ENCODE measurements at regions not wholly inside any gene's neighbourhood (a gene's known extent, or its start where the extent isn't known, plus 50 kb on each side); places are given as distances from the start of the nearest gene placed in this dataset.

GRCh38 chr4:121242188-121242750 is 78.1 kb upstream of the TNIP3 start:
- Histone ChIP-seq H3K4me1 (ENCODE audit: insufficient read depth) (no peaks in the 10 kb centered on the region), H3K4me3 (ENCODE audit: low read depth, low read length) (no peak overlapping the region), H3K36me3 (ENCODE audit: insufficient read depth) (no peaks in the 10 kb centered on the region), H3K27ac (ENCODE audit: low read depth) (no peak overlapping the region)
- DNase-seq (ENCODE audit: extremely low spot score) = no peak
- WGBS = 95% methylated on average over 1 of the region's 1 CpG

- Histone ChIP-seq H3K36me3 (ENCODE audit: insufficient read depth) (no peaks in the 10 kb centered on the region), H3K4me3 (ENCODE audit: low read depth, low read length) (no peak overlapping the region), H3K27ac (ENCODE audit: low read depth) (no peak overlapping the region), H3K4me1 (ENCODE audit: insufficient read depth) (no peaks in the 10 kb centered on the region)
- 57% methylated on average over 2 of the region's 2 CpGs for WGBS
- DNase-seq (ENCODE audit: extremely low spot score) = no peak
Observed at GRCh38 chr4:121239951-121240350, 75.8 kb upstream of the TNIP3 start.

GRCh38 chr4:121238461-121238860 is 74.3 kb upstream of the TNIP3 start:
- Histone ChIP-seq H3K4me1 (ENCODE audit: insufficient read depth) (no peaks in the 10 kb centered on the region), H3K4me3 (ENCODE audit: low read depth, low read length) (no peak overlapping the region), H3K27ac (ENCODE audit: low read depth) (no peak overlapping the region), H3K36me3 (ENCODE audit: insufficient read depth) (no peaks in the 10 kb centered on the region)
- no peak for DNase-seq (ENCODE audit: extremely low spot score)
- WGBS = 96% methylated on average over 26 of the region's 26 CpGs

GRCh38 chr4:121237069-121237399 is 72.9 kb upstream of the TNIP3 start:
- Histone ChIP-seq H3K4me3 (ENCODE audit: low read depth, low read length) (no peak overlapping the region), H3K36me3 (ENCODE audit: insufficient read depth) (no peaks in the 10 kb centered on the region), H3K4me1 (ENCODE audit: insufficient read depth) (no peaks in the 10 kb centered on the region), H3K27ac (ENCODE audit: low read depth) (no peak overlapping the region)
- no peak for DNase-seq (ENCODE audit: extremely low spot score)
- WGBS = 77% methylated on average over 2 of the region's 2 CpGs

- H3K4me3 ChIP-seq (ENCODE audit: low read depth, low read length) = no peak overlapping the region
- no peaks in the 10 kb centered on the region for H3K4me1 ChIP-seq (ENCODE audit: insufficient read depth)
- H3K27ac ChIP-seq (ENCODE audit: low read depth) = no peak overlapping the region
- DNase-seq (ENCODE audit: extremely low spot score) = no peak
- no peaks in the 10 kb centered on the region for H3K36me3 ChIP-seq (ENCODE audit: insufficient read depth)
- WGBS = 89% methylated on average over 6 of the region's 6 CpGs
Observed at GRCh38 chr4:121236353-121237068, 72.4 kb upstream of the TNIP3 start.

GRCh38 chr4:121233982-121234381 is 69.9 kb upstream of the TNIP3 start:
- no peaks in the 10 kb centered on the region for H3K4me1 ChIP-seq (ENCODE audit: insufficient read depth)
- 48% methylated on average over 4 of the region's 4 CpGs for WGBS
- no peaks in the 10 kb centered on the region for H3K36me3 ChIP-seq (ENCODE audit: insufficient read depth)
- H3K27ac ChIP-seq (ENCODE audit: low read depth) = no peak overlapping the region
- no peak for DNase-seq (ENCODE audit: extremely low spot score)
- H3K4me3 ChIP-seq (ENCODE audit: low read depth, low read length) = no peak overlapping the region

- no peak overlapping the region for H3K27ac ChIP-seq (ENCODE audit: low read depth)
- DNase-seq (ENCODE audit: extremely low spot score) = no peak
- 70% methylated on average over 3 of the region's 3 CpGs for WGBS
- H3K4me1 ChIP-seq (ENCODE audit: insufficient read depth) = no peaks in the 10 kb centered on the region
- H3K36me3 ChIP-seq (ENCODE audit: insufficient read depth) = no peaks in the 10 kb centered on the region
- H3K4me3 ChIP-seq (ENCODE audit: low read depth, low read length) = no peak overlapping the region
Observed at GRCh38 chr4:121229993-121230392, 65.9 kb upstream of the TNIP3 start.

- Histone ChIP-seq H3K4me3 (ENCODE audit: low read depth, low read length) (no peak overlapping the region), H3K4me1 (ENCODE audit: insufficient read depth) (no peaks in the 10 kb centered on the region), H3K27ac (ENCODE audit: low read depth) (no peak overlapping the region), H3K36me3 (ENCODE audit: insufficient read depth) (no peaks in the 10 kb centered on the region)
- 45% methylated on average over 1 of the region's 1 CpG for WGBS
- no peak for DNase-seq (ENCODE audit: extremely low spot score)
Observed at GRCh38 chr4:121228848-121229247, 64.7 kb upstream of the TNIP3 start.

GRCh38 chr4:121227341-121227792 is 63.2 kb upstream of the TNIP3 start:
- no peaks in the 10 kb centered on the region for H3K36me3 ChIP-seq (ENCODE audit: insufficient read depth)
- no peak overlapping the region for H3K27ac ChIP-seq (ENCODE audit: low read depth)
- 88% methylated on average over 3 of the region's 3 CpGs for WGBS
- DNase-seq (ENCODE audit: extremely low spot score) = no peak
- no peak overlapping the region for H3K4me3 ChIP-seq (ENCODE audit: low read depth, low read length)
- no peaks in the 10 kb centered on the region for H3K4me1 ChIP-seq (ENCODE audit: insufficient read depth)

GRCh38 chr4:121226362-121226761 is 62.2 kb upstream of the TNIP3 start:
- Histone ChIP-seq H3K4me1 (ENCODE audit: insufficient read depth) (no peaks in the 10 kb centered on the region), H3K4me3 (ENCODE audit: low read depth, low read length) (no peak overlapping the region), H3K36me3 (ENCODE audit: insufficient read depth) (no peaks in the 10 kb centered on the region), H3K27ac (ENCODE audit: low read depth) (no peak overlapping the region)
- DNase-seq (ENCODE audit: extremely low spot score) = no peak
- WGBS = 76% methylated on average over 4 of the region's 4 CpGs

GRCh38 chr4:121221608-121222007 is 57.5 kb upstream of the TNIP3 start:
- no peaks in the 10 kb centered on the region for H3K36me3 ChIP-seq (ENCODE audit: insufficient read depth)
- no peak for DNase-seq (ENCODE audit: extremely low spot score)
- 65% methylated on average over 1 of the region's 1 CpG for WGBS
- no peak overlapping the region for H3K27ac ChIP-seq (ENCODE audit: low read depth)
- H3K4me1 ChIP-seq (ENCODE audit: insufficient read depth) = no peaks in the 10 kb centered on the region
- H3K4me3 ChIP-seq (ENCODE audit: low read depth, low read length) = no peak overlapping the region

GRCh38 chr4:121221201-121221600 is 57.1 kb upstream of the TNIP3 start:
- no peaks in the 10 kb centered on the region for H3K4me1 ChIP-seq (ENCODE audit: insufficient read depth)
- H3K36me3 ChIP-seq (ENCODE audit: insufficient read depth) = no peaks in the 10 kb centered on the region
- H3K27ac ChIP-seq (ENCODE audit: low read depth) = no peak overlapping the region
- H3K4me3 ChIP-seq (ENCODE audit: low read depth, low read length) = no peak overlapping the region
- 46% methylated on average over 1 of the region's 1 CpG for WGBS
- DNase-seq (ENCODE audit: extremely low spot score) = no peak

GRCh38 chr4:121220698-121221097 is 56.6 kb upstream of the TNIP3 start:
- Histone ChIP-seq H3K27ac (ENCODE audit: low read depth) (no peak overlapping the region), H3K4me3 (ENCODE audit: low read depth, low read length) (no peak overlapping the region), H3K4me1 (ENCODE audit: insufficient read depth) (no peaks in the 10 kb centered on the region), H3K36me3 (ENCODE audit: insufficient read depth) (no peaks in the 10 kb centered on the region)
- DNase-seq (ENCODE audit: extremely low spot score) = no peak
- WGBS = 56% methylated on average over 5 of the region's 5 CpGs

- 39% methylated on average over 1 of the region's 1 CpG for WGBS
- no peaks in the 10 kb centered on the region for H3K4me1 ChIP-seq (ENCODE audit: insufficient read depth)
- H3K36me3 ChIP-seq (ENCODE audit: insufficient read depth) = no peaks in the 10 kb centered on the region
- no peak for DNase-seq (ENCODE audit: extremely low spot score)
- H3K4me3 ChIP-seq (ENCODE audit: low read depth, low read length) = no peak overlapping the region
- no peak overlapping the region for H3K27ac ChIP-seq (ENCODE audit: low read depth)
Observed at GRCh38 chr4:121219227-121219626, 55.1 kb upstream of the TNIP3 start.
